GM12873 (cell line): ENCODE measurements at regions not wholly inside any gene's neighbourhood (a gene's known extent, or its start where the extent isn't known, plus 50 kb on each side); places are given as distances from the start of the nearest gene placed in this dataset.

ENCODE experiments used
- CTCF ChIP-seq: IDR thresholded peaks from 2 replicates; pipeline ENCODE4 v1.5.1; 2012; ENCODE audit warnings: low read depth, mild to moderate bottlenecking, moderate library complexity, low read length, control low read depth; ENCODE audit not compliant: insufficient read depth; ENCODE audit errors: missing control alignments

- TF ChIP-seq CTCF, result no peak
These were observed 265.0 kb upstream of the NWD2 start for GRCh38 chr4:36979533-36979932.

GRCh38 chr4:36990128-36990872, 254.2 kb upstream of the NWD2 start:
- TF ChIP-seq CTCF, result no peak

GRCh38 chr4:36997727-36998126, 246.8 kb upstream of the NWD2 start:
- TF ChIP-seq CTCF, result no peak

- TF ChIP-seq CTCF, result no peak
These were observed 244.3 kb upstream of the NWD2 start for GRCh38 chr4:37000281-37000680.

- no peak for TF ChIP-seq CTCF
These were observed 242.7 kb upstream of the NWD2 start for GRCh38 chr4:37001688-37002436.

GRCh38 chr4:37002625-37003024, 241.9 kb upstream of the NWD2 start:
- no peak for TF ChIP-seq CTCF

- TF ChIP-seq CTCF, result no peak
These were observed 236.3 kb upstream of the NWD2 start for GRCh38 chr4:37008199-37008598.
